ENCODE measurements at regions not wholly inside any gene's neighbourhood (a gene's known extent, or its start where the extent isn't known, plus 50 kb on each side); places are given as distances from the start of the nearest gene placed in this dataset.

DNA sequence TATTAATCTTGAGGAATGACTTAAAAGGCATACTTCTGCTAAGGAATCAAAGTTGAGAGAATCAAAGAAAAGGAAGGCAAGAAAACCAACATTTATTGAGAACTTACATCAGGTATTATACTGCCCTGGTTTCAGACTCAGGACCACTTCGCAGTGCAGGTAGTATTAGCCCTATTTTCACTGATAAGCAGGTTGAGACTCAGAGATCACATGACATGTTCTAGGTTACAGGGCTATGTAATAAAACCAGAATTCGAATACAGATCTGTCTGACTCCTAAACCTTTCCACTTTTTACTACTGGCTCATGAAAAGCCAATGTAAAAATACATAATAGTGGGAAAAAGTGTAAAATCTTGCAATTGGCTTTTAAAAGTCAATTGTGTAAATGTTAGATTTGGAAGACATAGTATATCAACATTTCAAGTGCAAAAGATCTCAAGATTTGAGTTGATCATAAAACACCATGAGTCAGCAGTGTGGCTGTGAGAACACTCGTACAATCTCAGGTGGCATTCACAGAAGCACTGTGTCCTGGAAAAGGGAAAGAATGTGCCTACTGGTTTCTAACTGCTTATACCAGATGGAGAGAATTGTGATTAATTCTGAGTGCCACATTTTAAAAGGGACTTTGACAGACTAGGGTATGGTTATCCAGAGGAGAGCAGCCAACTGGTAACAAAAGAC, 195.8 kb upstream of the MKLN1 start:
- TF ChIP-seq SETDB1 (IDR thresholded peaks at IDR 0.05; ENCODE audit: insufficient read length, low read length), result no peak
- no peak for TF ChIP-seq ZNF544 (tag by site-specific recombination; IDR thresholded peaks at IDR 0.05)
- TF ChIP-seq, protein P1, sequence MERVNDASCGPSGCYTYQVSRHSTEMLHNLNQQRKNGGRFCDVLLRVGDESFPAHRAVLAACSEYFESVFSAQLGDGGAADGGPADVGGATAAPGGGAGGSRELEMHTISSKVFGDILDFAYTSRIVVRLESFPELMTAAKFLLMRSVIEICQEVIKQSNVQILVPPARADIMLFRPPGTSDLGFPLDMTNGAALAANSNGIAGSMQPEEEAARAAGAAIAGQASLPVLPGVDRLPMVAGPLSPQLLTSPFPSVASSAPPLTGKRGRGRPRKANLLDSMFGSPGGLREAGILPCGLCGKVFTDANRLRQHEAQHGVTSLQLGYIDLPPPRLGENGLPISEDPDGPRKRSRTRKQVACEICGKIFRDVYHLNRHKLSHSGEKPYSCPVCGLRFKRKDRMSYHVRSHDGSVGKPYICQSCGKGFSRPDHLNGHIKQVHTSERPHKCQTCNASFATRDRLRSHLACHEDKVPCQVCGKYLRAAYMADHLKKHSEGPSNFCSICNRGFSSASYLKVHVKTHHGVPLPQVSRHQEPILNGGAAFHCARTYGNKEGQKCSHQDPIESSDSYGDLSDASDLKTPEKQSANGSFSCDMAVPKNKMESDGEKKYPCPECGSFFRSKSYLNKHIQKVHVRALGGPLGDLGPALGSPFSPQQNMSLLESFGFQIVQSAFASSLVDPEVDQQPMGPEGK (tag by site-specific recombination; IDR thresholded peaks at IDR 0.05), result no peak
- no peak for TF ChIP-seq ZNF777 (tag by site-specific recombination; IDR thresholded peaks at IDR 0.05; ENCODE audit: borderline replicate concordance)
- no peak for TF ChIP-seq ZNF19 (tag by site-specific recombination; IDR thresholded peaks at IDR 0.05; ENCODE audit: low read depth)
- TF ChIP-seq, protein P2, sequence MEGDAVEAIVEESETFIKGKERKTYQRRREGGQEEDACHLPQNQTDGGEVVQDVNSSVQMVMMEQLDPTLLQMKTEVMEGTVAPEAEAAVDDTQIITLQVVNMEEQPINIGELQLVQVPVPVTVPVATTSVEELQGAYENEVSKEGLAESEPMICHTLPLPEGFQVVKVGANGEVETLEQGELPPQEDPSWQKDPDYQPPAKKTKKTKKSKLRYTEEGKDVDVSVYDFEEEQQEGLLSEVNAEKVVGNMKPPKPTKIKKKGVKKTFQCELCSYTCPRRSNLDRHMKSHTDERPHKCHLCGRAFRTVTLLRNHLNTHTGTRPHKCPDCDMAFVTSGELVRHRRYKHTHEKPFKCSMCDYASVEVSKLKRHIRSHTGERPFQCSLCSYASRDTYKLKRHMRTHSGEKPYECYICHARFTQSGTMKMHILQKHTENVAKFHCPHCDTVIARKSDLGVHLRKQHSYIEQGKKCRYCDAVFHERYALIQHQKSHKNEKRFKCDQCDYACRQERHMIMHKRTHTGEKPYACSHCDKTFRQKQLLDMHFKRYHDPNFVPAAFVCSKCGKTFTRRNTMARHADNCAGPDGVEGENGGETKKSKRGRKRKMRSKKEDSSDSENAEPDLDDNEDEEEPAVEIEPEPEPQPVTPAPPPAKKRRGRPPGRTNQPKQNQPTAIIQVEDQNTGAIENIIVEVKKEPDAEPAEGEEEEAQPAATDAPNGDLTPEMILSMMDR (tag by site-specific recombination; IDR thresholded peaks at IDR 0.05), result no peak
- no peak for TF ChIP-seq HOXC10 (CRISPR knock-in tag; IDR thresholded peaks at IDR 0.05)
- TF ChIP-seq ZNF292 (tag by site-specific recombination; IDR thresholded peaks at IDR 0.05; ENCODE audit: borderline replicate concordance, low read depth), result no peak
- no peak for TF ChIP-seq ZFHX2 (tag by site-specific recombination; conservative IDR thresholded peaks at IDR 0.05)
- TF ChIP-seq ZNF2 (tag by site-specific recombination; IDR thresholded peaks at IDR 0.05), result no peak

Data from HEK293 (cell line).